Liver (tissue), 8 donors: ENCODE measurements at regions not wholly inside any gene's neighbourhood (a gene's known extent, or its start where the extent isn't known, plus 50 kb on each side); places are given as distances from the start of the nearest gene placed in this dataset.
A peak's percentile ranks its signal among the peaks of the same experiment; 100 is the strongest.

Source experiments
- DNase-seq: peaks from one replicate; pipeline ENCODE4 v3.0.0-alpha.2; 2017; ENCODE audit warnings: low spot score
- H3K27ac ChIP-seq, 2 donors: one replicate each; pipeline ENCODE4 v1.7.0; 2013; ENCODE audit warnings: inconsistent platforms in 2 of 2, low read length in 2 of 2, control low read depth in 1 of 2, low read depth in 1 of 2, mild to moderate bottlenecking in 1 of 2
- H3K27me3 ChIP-seq, 4 donors: one replicate each; pipeline versions ENCODE4 v1.6.1 to v1.7.0; 2013; ENCODE audit warnings: low read length in 3 of 4, inconsistent platforms in 1 of 4, mild to moderate bottlenecking in 1 of 4, moderate library complexity in 1 of 4; ENCODE audit not compliant: control insufficient read depth in 4 of 4, insufficient read depth in 4 of 4
- H3K36me3 ChIP-seq, 4 donors: one replicate each; pipeline versions ENCODE4 v1.6.1 to v1.7.0; 2013; ENCODE audit warnings: low read length in 3 of 4, mild to moderate bottlenecking in 3 of 4, low read depth in 1 of 4, moderate library complexity in 1 of 4; ENCODE audit not compliant: control insufficient read depth in 4 of 4, insufficient read depth in 3 of 4
- H3K4me1 ChIP-seq, 4 donors: one replicate each; pipeline versions ENCODE4 v1.6.1 to v1.7.0; 2013; ENCODE audit warnings: low read length in 3 of 4, mild to moderate bottlenecking in 3 of 4, moderate library complexity in 1 of 4; ENCODE audit not compliant: control insufficient read depth in 4 of 4, insufficient read depth in 4 of 4
- H3K4me3 ChIP-seq, 3 donors: one replicate each; pipeline versions ENCODE4 v1.6.1 to v1.7.0; 2013; ENCODE audit warnings: low read length in 3 of 3, control low read depth in 1 of 3, low read depth in 1 of 3, mild to moderate bottlenecking in 1 of 3
- H3K9ac ChIP-seq, 2 donors: one replicate each; pipeline ENCODE4 v1.7.0; 2013; ENCODE audit warnings: low read length in 2 of 2, mild to moderate bottlenecking in 2 of 2, moderate library complexity in 2 of 2, control low read depth in 1 of 2, low read depth in 1 of 2
- H3K9me3 ChIP-seq, 4 donors: one replicate each; pipeline versions ENCODE4 v1.6.1 to v1.7.0; 2013; ENCODE audit warnings: low read length in 3 of 4; ENCODE audit not compliant: control insufficient read depth in 4 of 4
- ATF3 ChIP-seq: IDR thresholded peaks from 2 replicates; pipeline ENCODE4 v1.6.1; 2016; ENCODE audit warnings: antibody characterized with exemption
- CTCF ChIP-seq: fragments of 150-350 bp; IDR thresholded peaks from 2 replicates; pipeline ENCODE4 v1.5.1; 2017; ENCODE audit warnings: improper control_type of control experiment, low read depth, low read length; ENCODE audit not compliant: missing input control
- EGR1 ChIP-seq, 2 donors: IDR thresholded peaks; 2 replicates each; pipeline ENCODE4 v1.6.1; 2016 to 2018; ENCODE audit warnings: antibody characterized with exemption in 2 of 2, low read depth in 2 of 2
- FOXA2 ChIP-seq: IDR thresholded peaks from 2 replicates; pipeline ENCODE4 v1.6.1; 2016; ENCODE audit warnings: antibody characterized with exemption
- GABPA ChIP-seq, 2 donors: IDR thresholded peaks in 1 of 2; conservative IDR thresholded peaks in 1 of 2; 2 replicates each; pipeline ENCODE4 v1.6.1; 2016; ENCODE audit warnings: antibody characterized with exemption in 2 of 2, mild to moderate bottlenecking in 1 of 2, moderate library complexity in 1 of 2
- HNF4A ChIP-seq, 2 donors: conservative IDR thresholded peaks; 2 replicates each; pipeline ENCODE4 v1.6.1; 2016; ENCODE audit warnings: antibody characterized with exemption in 2 of 2, mild to moderate bottlenecking in 2 of 2
- HNF4G ChIP-seq: IDR thresholded peaks from 2 replicates; pipeline ENCODE4 v1.6.1; 2016; ENCODE audit warnings: antibody characterized with exemption
- MAX ChIP-seq: IDR thresholded peaks from 2 replicates; pipeline ENCODE4 v1.6.1; 2016; ENCODE audit warnings: antibody characterized with exemption
- NR2F2 ChIP-seq: IDR thresholded peaks from 2 replicates; pipeline ENCODE4 v1.6.1; 2016; ENCODE audit warnings: antibody characterized with exemption
- RAD21 ChIP-seq, 2 donors: IDR thresholded peaks; 2 replicates each; pipeline ENCODE4 v1.6.1; 2016; ENCODE audit warnings: antibody characterized with exemption in 2 of 2, mild to moderate bottlenecking in 2 of 2
- REST ChIP-seq: IDR thresholded peaks from 2 replicates; pipeline ENCODE4 v1.6.1; 2016; ENCODE audit warnings: antibody characterized with exemption, mild to moderate bottlenecking
- RXRA ChIP-seq, 2 donors: IDR thresholded peaks; 2 replicates each; pipeline ENCODE4 v1.6.1; 2017 to 2018; ENCODE audit warnings: antibody characterized with exemption in 2 of 2, mild to moderate bottlenecking in 1 of 2
- SP1 ChIP-seq: IDR thresholded peaks from 2 replicates; pipeline ENCODE4 v1.6.1; 2018; ENCODE audit warnings: antibody characterized with exemption, mild to moderate bottlenecking
- YY1 ChIP-seq: IDR thresholded peaks from 2 replicates; pipeline ENCODE4 v1.6.1; 2016; ENCODE audit warnings: antibody characterized with exemption, mild to moderate bottlenecking
- ZBTB33 ChIP-seq: IDR thresholded peaks from 2 replicates; pipeline ENCODE4 v1.6.1; 2016; ENCODE audit warnings: antibody characterized with exemption
- WGBS: extraction: QIAGEN DNeasy Blood & Tissue Kit; methylation state at CpG from one replicate; pipeline ENCODE4 v1.1.7; 2013; 5-methylcytosine and 5-hydroxymethylcytosine counted together
- donor health status: healthy.
- donor health status: healthy.
- donor health status: healthy.
- donor health status: healthy.
- donor health status: healthy.

DNA sequence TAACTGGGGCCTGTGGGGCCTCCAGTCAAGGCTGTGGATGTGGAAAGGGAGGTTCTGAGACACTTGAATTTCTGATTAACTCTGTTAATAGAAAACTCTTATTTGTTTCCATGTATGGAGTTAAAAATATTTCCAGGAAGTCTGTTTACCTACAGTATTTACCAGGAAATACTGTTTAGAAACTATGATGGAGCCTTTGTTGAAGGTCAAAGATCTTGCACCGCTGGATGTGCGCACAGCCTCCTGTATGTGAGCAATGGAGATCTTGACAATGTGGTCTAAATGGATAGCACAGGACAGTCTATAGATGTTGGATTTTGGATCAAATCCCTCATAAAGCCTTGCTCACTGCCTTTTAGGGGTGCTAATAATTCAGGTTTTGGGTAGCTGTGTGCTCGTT, 268.4 kb downstream of the DLEU7 start (continued):
- TF ChIP-seq FOXA2 (no peak), REST (no peak), HNF4A (conservative IDR thresholded peaks at IDR 0.05) (no peak)

- WGBS: 25% methylated on average over 6 of the region's 6 CpGs
- no peaks in the 10 kb centered on the region for H3K27me3 ChIP-seq
- H3K4me3 ChIP-seq: no peak overlapping the region
- H3K36me3 ChIP-seq: no peaks in the 10 kb centered on the region
- no peak for TF ChIP-seq ZBTB33
- peak in 1 of 2 donors; percentile 19 for TF ChIP-seq HNF4A (conservative IDR thresholded peaks at IDR 0.05)
- H3K9ac ChIP-seq: no peak overlapping the region
- peaks cover 0 to 21% (median 16%) of the 10 kb centered on the region in 4 donors for H3K4me1 ChIP-seq
- H3K27ac ChIP-seq: no peak overlapping the region
- DNase-seq: no peak
- H3K9me3 ChIP-seq: no peaks in the 10 kb centered on the region
Measured at GRCh38 chr13:50576156-50576555, 267.3 kb downstream of the DLEU7 start.

DNA sequence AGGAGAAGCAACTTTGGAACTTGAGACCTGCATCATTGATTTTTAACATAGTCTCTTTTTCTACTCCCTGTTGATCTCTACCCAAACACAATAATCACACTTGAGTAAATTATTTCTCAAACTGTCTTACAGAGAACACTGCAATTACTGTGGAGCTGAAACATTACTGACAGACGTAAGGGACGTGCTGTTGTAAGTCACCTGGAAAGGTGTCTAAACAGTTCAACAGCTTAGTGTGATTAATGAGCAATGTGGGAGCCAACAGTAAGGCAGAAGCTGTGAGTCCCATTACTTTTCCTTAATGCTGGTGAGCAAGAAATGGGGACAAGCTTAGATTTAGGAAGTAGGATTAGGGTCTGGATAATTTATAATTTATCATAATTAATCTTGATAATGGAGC, 265.7 kb downstream of the DLEU7 start:
- H3K4me3 ChIP-seq: no peak overlapping the region
- H3K9me3 ChIP-seq: no peaks in the 10 kb centered on the region
- no peak overlapping the region for H3K9ac ChIP-seq
- H3K4me1 ChIP-seq: peaks cover 0 to 14% (median 12%) of the 10 kb centered on the region in 4 donors
- DNase-seq: no peak
- no peaks in the 10 kb centered on the region for H3K36me3 ChIP-seq
- 62% methylated on average over 2 of the region's 2 CpGs for WGBS
- no peaks in the 10 kb centered on the region for H3K27me3 ChIP-seq
- no peak for TF ChIP-seq RXRA (IDR thresholded peaks at IDR 0.05)
- TF ChIP-seq ATF3: no peak
- TF ChIP-seq SP1: no peak
- no peak for TF ChIP-seq NR2F2
- no peak for TF ChIP-seq CTCF
- TF ChIP-seq MAX: no peak
- TF ChIP-seq RAD21 (IDR thresholded peaks at IDR 0.05): no peak
- TF ChIP-seq ZBTB33: no peak
- TF ChIP-seq GABPA (IDR thresholded peaks at IDR 0.05 in 1 of 2, conservative IDR thresholded peaks at IDR 0.05 in 1 of 2): no peak
- no peak for TF ChIP-seq EGR1 (IDR thresholded peaks at IDR 0.05; ENCODE audit: low read depth in 2 of 2)
- no peak for TF ChIP-seq YY1
- TF ChIP-seq HNF4A (conservative IDR thresholded peaks at IDR 0.05): no peak
- no peak for TF ChIP-seq HNF4G
- no peak overlapping the region for H3K27ac ChIP-seq
